Hematopoietic multipotent progenitor cell treated with erythropoietin and hydrocortisone succinate and interleukin-3 and kit ligand, for 4 days (in vitro differentiated cells): ENCODE measurements at regions not wholly inside any gene's neighbourhood (a gene's known extent, or its start where the extent isn't known, plus 50 kb on each side); places are given as distances from the start of the nearest gene placed in this dataset.
"Not testable (repeated sequence)": the region's sequence is repeated elsewhere in the genome, so short reads cannot be mapped to it uniquely, and the experiment has no call there.

Experiments
- DNase-seq: peaks from one replicate; pipeline ENCODE4 v3.0.0-alpha.2; 2015

DNA sequence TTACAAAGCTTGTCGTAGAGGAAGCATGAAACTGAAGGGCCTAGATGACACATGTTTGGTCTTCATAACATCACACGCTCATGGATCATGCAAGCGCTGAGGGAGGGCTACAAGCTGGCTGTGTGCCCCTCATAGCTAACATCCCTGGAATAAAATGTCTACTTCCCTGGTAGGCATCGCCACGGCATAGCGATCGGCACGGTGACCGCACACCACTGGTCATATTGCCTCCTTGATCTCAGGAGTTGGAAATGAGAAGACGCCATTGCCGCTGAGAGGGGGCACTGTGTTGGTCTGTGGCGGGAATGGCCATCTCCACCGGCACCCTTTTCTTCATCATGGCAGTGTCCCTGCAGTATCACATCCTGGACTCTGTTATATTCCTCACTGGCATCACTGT lies 50.1 kb upstream of the TUBA3E start:
- DNase-seq: not testable (repeated sequence)
